ENCODE measurements at regions not wholly inside any gene's neighbourhood (a gene's known extent, or its start where the extent isn't known, plus 50 kb on each side); places are given as distances from the start of the nearest gene placed in this dataset.

DNA sequence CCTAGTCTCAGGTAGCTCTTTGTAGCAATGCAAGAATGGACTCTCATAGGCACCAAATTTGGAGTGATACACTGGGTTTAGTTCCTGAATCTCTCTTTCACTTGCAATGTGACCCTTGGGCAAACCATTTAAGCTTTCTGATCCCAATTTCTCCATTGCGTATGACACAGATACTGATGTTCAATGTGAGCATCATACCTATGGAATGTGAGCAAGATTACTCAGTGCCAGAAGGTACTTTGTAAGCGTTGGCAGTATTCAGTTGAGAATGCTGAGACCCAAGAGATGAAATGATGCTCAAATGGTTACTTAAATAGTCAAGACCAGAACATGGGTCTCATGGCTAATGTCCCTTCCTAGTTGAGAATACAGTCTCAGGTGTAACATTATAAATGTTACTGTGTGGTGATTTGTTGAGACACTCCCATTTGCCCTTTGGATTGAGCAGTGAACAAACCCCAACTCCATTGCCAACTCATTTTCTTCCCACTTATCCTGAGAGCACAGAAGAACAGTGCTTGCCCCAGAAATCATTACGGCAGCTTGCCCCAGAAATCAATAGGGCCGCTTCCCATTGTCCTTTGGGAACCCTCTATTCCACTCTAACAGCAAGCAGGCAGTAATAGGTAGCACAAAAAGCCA is 134.1 kb downstream of the SOX9 start:
- DNase-seq (ENCODE audit: low read depth in 1 of 2, low spot score in 1 of 2): no peak

DNA sequence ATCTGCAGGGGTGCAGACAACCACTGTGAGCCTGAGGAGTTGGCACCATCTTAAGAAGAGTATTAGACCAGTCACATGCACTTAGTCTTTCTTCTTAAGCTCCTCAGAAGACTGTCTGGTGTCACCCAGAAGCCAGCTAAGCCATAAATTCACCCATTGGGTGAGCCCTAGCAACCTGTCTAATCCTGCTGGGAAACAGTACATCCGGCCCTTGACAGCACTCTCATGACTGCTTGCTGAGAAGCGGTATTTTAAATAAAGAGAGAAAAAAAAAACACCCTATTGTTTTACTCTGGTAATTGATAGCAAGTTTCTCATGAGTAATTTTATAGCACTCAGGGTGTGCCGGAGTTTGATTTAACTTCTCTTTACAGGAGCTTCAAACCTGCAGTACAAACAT is 134.7 kb downstream of the SOX9 start:
- no peak for DNase-seq (ENCODE audit: low read depth in 1 of 2, low spot score in 1 of 2)

DNA sequence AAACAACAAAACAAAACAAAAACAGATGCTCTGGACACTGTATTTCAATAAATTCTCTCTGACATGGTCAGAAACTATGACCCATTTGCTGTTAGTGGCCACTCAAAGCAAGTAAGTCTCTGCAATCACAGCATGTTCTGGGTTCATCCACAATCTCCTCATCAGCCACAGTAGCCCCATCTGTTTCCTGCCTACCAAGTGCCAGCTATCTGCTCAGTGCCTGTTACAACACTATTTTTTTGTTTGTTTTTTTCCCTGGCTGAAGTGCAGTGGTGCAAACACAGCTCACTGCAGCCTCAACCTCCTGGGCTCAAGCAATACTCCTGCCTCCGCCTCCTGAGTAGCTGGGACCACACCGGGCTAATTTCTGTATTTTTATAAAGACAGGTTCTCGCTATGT is 137.9 kb downstream of the SOX9 start:
- DNase-seq (ENCODE audit: low read depth in 1 of 2, low spot score in 1 of 2): no peak

DNA sequence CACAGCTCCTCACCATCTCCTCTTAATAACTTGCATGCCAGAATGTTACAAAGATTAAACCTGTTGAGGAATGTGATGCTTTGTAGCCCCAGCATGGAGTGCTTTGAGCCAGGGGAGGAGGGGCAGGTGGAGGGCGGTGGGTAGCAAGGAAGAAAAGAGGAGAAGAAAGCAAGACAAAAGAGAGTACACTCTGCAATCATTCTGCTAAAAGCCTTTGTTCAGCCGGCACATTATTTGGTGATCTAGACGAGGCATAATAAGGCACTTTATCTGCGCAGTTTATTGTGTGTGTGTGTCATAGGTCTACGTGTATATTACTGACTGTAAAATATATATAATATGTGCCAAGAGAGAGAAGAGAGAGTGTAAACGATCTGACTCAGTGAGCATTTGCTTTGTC is 139.1 kb downstream of the SOX9 start:
- DNase-seq (ENCODE audit: low read depth in 1 of 2, low spot score in 1 of 2): no peak

DNA sequence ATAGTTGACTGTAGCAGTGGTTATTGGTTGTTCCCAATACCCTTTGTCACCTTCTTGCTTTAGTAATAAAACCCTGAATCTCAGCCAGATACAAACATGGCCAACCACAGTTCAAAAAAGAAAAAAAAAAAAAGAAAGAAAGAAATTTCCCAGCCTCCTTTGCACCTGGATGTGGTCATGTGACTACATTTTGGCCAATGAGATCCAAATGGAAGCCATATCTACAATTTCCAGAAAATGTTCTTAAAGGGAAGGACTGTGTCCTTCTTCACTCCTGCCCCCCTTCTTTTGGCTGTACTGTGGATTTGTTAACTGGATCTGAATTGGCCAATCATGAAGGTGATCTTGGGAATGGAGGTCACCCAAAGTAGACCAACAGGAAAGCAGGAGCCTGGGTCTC is 141.9 kb downstream of the SOX9 start:
- DNase-seq (ENCODE audit: low read depth in 1 of 2, low spot score in 1 of 2): no peak

DNA sequence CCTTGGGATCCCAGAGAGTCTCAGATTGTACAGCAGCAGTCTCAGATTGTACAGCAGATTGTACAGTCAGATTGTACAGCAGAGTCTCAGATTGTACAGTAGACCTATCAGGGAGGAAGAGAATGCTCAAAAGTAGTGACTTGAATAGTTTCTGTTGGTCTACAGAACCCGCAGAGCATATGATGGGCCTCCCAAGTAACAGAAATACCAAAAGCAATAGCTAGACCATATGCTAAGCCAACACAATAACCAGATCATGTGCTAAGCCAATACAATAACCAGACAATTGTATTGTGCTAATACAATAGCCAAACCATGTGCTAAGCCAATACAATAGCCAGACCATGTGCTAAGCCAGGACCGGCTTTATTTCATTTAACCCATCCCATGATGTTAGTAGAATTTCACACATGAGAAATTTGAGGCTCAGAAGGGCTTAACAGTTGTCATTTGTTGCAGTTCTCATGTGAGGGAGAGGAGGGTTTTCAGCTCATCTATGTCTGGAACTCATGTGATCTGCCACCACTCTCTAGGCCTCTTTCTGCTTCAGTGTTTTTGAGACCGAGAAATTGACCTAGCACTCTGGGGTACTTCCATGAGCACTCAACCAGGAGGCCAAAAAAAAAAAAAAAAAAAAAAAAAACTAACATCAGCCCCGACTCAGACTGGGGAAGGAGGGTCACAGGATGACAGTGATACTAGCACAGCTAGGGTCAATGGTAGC is 144.0 kb downstream of the SOX9 start:
- no peak for DNase-seq (ENCODE audit: low read depth in 1 of 2, low spot score in 1 of 2)

DNA sequence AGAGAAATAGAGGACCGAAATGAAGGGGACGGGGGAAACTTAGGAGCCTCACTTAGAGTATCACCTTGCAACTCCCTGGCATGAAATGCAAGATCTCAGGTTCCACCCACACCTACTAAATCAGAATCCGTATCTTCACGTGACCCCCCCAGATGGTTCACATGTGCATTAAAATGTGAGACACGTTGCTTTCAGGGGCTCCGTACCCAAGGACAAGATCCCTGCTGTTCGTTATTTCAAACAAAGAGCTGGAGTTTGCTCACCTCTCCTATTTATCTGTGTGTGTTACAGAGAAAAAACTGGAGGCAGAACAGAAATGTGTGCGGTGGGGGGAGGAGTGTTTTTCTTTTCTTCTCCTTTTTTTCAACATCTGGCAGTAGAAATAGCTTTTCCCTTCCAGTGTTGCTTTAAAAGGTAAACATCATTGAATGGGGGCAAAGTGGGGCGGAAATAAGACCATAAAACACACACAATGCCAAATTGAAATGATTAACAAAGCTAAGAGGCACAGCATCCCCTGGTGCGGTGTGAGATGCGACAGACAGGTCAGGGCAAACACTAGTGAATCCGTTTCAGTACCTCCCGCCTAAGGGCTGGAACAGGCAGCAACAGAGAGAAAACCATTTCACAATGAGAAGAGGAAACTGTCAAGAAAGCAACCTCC is 145.4 kb downstream of the SOX9 start:
- no peak for DNase-seq (ENCODE audit: low read depth in 1 of 2, low spot score in 1 of 2)

DNA sequence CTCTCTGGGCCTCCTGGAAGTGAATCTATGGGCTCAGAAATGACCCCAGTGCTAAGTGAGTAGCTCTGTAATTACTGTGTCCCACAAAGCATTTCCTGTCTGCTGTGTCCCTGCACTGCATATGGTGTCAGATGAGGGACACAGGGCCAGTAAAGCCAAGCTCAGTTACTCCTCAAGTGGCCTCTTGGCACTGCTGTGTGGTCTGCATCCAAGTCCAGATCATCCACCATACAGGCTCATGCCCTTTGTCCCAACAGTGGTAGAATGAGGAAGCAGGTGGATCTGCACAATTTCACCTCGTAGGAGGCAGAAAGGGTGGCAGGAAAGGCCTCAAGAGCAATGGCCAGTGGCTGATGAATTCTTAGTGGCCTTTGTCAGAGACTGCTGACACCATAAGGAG is 146.8 kb downstream of the SOX9 start:
- no peak for DNase-seq (ENCODE audit: low read depth in 1 of 2, low spot score in 1 of 2)

DNA sequence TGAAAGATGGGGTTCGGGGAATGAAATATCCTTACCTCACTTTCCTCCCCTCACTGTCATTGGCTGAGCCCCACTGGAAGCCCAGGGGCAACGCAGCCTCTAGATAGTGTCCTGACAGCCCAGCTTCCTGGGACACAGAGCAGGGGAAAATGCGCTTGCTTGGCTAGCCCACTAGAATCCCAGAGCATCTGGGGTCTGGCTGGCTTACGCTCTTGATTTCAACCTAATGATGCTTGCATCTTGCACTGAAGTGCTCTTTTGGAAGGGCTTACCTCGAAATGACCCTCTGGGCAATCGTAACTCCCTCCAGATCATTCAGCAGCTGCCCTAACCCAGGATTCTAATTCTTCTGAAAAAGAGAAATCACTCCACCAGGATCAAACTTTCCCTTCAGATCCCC is 147.6 kb downstream of the SOX9 start:
- no peak for DNase-seq (ENCODE audit: low read depth in 1 of 2, low spot score in 1 of 2)

DNA sequence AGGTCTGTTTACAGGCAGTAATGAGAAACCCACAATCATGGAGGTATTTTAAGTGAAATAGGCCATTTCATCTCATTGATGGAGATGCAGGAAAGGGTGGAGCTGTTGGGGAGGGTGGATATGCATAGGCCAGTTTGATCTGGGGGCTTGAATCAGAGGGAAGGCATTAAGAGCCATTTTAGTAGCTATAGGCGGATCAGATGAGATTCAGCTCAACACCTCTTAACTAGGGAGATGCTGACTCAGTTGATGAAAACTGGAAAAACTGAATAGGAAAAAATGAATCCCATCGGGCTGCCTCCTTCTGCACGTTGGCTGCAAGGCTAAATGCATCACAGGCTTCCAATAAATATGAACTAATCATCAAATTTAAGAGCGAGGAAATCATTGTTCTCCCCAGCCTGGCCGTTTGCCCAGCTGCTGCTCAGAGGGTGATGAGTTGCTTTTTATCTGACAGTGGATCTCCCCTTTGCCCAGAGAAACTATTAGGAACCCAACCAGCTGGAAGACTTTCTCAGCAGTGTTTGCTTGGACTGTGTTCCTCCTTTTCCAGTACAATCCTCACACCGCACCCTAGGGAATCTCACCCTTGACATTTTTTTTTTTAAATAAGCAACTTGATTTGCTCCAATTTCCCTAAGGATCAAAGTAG is 149.6 kb downstream of the SOX9 start:
- DNase-seq (ENCODE audit: low read depth in 1 of 2, low spot score in 1 of 2): no peak

DNA sequence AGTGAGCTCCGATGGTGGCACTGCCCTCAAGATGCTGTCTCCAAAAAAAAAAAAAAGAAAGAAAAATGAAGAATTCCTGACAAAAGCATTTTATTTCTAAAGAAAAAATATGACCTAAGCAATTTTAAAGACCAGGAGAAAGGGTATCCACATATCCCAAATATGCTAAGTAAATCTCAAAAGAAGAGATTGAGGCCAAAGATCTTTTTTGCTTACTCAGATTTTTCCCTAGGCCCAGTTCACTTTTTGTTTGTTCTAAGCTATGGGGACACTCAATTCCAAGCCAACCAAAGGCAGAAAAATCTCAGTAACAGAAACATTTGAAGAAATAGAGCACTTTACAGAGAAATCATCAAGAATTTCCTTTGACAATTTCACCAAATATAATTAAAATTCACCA is 150.8 kb downstream of the SOX9 start:
- no peak for DNase-seq (ENCODE audit: low read depth in 1 of 2, low spot score in 1 of 2)

DNA sequence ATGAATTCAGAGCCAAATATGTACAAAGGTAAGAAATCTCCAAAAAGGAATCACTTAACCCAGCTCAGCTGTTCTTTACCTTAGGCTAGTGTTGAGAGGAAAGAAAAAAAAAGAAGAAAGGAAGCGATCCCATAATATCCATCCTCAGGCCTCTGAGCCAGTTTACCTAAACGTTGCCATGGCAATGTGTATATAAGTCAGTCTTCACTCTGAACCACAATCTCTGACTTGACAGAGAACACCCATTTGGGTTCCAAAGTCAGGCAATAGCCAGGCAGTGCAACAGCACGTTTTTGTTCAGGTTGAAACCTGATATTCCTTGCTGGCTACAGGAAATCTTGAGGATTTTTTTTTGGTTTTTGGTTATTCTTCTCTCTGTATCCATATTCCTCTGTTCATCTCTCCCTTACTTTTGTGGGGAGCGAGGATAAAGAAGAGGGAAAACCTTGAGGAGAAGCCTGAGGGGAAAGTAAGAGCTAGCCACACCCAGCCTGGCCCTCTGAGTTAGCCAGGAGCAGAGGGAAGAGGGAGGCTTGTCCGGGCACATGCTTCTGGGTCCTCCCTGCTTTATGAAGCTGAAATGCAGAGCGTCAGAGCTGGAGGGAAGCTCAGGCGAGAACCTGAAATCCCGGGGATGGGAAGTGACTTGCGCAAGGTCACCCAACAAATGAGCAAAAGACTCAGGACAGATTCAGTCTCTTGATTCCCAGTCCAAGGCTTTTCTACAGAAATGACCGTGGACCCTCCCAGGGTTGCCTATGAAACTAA is 152.7 kb downstream of the SOX9 start:
- no peak for DNase-seq (ENCODE audit: low read depth in 1 of 2, low spot score in 1 of 2)

DNA sequence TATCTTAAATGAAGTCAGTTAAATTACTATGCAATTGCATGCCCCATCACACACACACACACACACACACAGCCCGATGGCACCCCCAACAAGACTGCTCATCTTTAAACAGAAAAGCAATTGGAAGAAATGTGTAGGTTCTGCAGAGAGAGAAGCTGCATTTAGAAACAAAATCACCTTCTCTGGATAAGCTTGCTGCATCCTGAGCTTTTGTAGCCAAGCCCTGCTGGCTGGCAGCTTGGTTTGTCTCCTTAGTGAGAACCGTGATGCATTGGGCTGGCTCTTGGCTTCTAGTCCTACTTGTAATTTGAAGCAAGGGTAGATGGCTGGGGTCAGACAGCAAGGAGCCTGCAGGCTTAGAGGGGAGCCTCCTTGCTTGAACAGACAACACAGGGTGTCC is 153.8 kb downstream of the SOX9 start:
- no peak for DNase-seq (ENCODE audit: low read depth in 1 of 2, low spot score in 1 of 2)

DNA sequence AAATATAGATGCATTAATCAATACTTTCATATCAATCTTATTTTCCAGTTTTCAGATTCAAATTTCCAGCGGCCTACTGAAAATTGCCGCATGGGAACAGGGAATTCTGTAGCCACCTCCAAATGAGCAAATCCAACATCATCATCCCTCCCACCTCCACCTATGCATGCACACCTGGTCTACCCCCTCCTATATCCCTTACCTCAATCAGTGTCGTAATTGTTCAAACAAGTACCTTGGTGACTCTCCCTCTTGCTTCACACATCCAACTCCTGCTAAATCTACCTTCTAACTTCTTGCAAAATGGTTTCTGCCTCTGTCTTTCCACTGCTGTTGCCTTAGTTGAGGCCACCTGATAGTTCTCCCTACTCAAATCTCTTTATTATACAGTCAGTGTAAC is 160.1 kb downstream of the SOX9 start:
- no peak for DNase-seq (ENCODE audit: low read depth in 1 of 2, low spot score in 1 of 2)

DNA sequence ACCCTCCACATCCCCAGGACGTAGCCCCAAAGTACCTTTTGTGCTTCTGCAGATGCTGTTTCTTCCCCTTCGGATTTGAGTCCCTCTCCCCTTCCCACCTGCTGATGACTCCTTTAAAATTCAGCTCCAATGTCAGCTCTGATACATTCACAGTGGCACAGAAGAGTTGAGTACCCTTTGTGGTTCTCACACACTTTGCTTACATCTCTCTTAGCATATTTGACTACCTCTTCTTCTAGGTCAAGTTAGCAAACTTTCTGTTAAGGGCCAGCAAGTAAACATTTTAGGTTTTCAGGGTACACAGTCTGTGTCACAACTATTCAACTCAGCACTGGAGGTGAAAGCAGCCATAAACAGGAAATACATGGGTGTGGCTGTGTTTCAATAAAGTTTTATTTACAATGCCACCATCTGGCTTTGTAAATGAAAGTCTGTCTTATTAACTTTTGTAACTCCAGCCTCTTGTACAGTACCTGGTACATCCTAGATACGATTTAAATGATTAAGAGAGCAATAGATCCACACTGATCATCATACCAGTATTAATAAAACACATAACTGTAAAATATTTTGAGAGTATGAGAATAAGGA is 161.7 kb downstream of the SOX9 start:
- no peak for DNase-seq (ENCODE audit: low read depth in 1 of 2, low spot score in 1 of 2)

DNA sequence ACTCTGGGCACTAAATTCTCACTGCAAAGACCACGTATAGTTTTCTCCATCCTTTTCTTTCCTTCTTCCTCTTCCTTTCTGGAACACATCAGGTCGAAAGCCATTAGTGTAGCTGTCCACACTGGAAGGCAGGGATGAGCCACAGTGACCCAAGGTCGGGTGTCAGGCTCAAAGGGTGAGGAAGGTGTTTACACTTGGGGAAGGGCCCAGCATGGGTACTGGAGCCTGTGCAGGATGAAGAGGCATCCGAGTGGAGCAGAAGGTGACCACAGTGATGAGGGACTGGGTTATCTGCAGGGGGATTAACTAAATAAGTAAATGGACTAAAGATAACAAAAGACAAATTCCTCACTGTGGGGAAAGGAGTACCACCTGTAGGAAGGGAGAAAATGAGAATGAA is 164.0 kb downstream of the SOX9 start:
- no peak for DNase-seq (ENCODE audit: low read depth in 1 of 2, low spot score in 1 of 2)

DNA sequence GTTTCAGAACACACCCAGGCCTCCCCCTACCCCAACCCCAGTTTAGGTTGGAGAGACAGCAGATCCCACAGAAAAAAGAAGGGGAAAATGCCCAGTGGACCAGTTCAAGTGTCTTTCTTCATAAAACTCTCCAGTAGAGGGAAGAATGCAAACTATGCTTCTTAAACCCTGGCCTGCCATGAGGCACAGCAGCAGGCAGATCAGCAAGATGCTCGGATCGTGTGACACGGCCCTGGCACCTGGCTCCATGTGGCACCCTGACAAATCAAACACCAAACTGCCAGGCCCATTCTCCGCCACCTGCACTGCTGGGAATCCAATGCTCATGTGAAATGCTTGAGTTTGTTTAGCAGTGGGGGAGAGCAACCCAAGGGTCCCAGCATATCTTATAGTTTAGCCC is 166.8 kb downstream of the SOX9 start:
- DNase-seq (ENCODE audit: low read depth in 1 of 2, low spot score in 1 of 2): no peak

DNA sequence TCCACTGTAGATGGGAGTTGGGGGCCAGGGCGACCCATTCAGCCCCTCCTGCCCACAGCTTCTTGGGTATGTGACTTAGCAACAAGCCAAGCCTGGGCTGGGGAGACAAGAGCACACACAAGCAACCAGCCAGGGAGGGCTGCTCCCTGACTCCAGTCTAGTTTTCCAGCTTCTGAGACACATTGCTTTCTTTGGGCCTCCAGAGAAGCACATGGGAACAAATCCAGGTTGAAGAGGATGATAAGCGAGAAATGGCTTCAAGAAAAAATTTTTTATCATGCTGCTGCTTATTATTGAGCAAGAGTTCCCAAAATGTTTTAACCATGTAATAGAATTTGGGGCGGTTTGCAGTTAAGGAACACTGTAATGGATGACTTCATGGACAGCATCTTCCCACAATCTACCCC is 173.7 kb downstream of the SOX9 start:
- no peak for DNase-seq (ENCODE audit: low read depth in 1 of 2, low spot score in 1 of 2)

DNA sequence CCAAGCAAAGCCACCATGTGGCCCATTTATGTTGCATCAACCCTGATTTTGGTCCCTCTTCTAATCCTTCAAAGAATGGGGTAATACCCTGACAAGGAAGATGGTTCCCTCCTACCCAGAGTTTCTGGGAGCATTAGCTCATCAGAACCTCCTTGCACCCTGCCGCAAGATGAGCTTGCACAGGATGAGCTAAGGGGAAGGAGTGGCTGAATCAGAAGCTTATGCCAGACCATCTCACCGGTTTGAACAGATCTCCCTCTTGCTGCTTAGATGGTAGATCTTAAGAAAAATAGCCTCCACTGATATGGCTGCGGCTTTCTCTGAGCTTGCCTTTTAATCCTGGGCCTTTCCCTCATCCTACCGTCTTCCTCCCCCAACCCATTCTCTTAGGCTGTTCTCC is 175.1 kb downstream of the SOX9 start:
- DNase-seq (ENCODE audit: low read depth in 1 of 2, low spot score in 1 of 2): no peak

DNA sequence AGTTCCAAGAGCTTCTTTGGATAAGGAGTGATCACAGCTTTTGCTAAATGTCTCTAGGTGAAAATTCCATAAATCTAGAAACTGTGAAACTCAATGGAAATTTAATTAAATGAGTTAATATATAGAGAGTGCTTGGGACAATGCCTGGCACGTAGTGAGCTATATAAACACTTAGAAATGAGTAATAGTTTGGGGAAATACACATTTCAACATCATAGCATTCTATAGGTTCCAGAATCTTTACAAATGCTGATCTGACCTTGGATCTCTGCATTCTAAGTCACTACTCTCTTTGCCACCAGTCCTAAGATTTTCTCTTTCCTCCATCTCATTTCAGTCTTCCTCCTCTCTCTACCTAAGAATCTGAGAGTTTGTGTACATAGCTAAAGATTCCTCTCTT is 175.6 kb downstream of the SOX9 start:
- no peak for DNase-seq (ENCODE audit: low read depth in 1 of 2, low spot score in 1 of 2)

Measured in activated CD4-positive, alpha-beta T cell treated with anti-CD3 and anti-CD28 coated beads, Interleukin-2, amount 50 U/mL, for 24 hours (primary cell).